Keratinocyte (primary cell): ENCODE measurements at regions not wholly inside any gene's neighbourhood (a gene's known extent, or its start where the extent isn't known, plus 50 kb on each side); places are given as distances from the start of the nearest gene placed in this dataset.

ENCODE experiments used
- DNase-seq: peaks from one replicate; pipeline ENCODE4 v3.0.0-alpha.2; 2011; ENCODE audit warnings: low read depth, missing footprints, low spot score
- FAIRE-seq: peaks from 2 replicates; lab custom pipeline; 2011; peaks lifted over from hg19 to GRCh38; lab: Jason Lieb, UNC
- H2AFZ ChIP-seq: 2 replicates; pipeline ENCODE4 v1.6.0; 2012; ENCODE audit warnings: low read length, control low read depth, inconsistent platforms; ENCODE audit not compliant: control insufficient read depth
- H3K27ac ChIP-seq: 2 replicates; pipeline ENCODE4 v1.5.1; 2011; ENCODE audit warnings: low read length; ENCODE audit not compliant: control insufficient read depth, insufficient read depth
- H3K27me3 ChIP-seq: 3 replicates; pipeline ENCODE4 v1.6.0; 2011; ENCODE audit warnings: low read length; ENCODE audit not compliant: control insufficient read depth, insufficient read depth; ENCODE audit errors: extremely low read depth
- H3K36me3 ChIP-seq, 2 experiments: 2 replicates in 1 of 2; 3 replicates in 1 of 2; pipeline ENCODE4 v1.5.1; 2011; ENCODE audit warnings: low read length in 2 of 2, mild to moderate bottlenecking in 1 of 2; ENCODE audit not compliant: control insufficient read depth in 2 of 2, insufficient read depth in 2 of 2; ENCODE audit errors: extremely low read depth in 1 of 2
- H3K4me1 ChIP-seq: 3 replicates; pipeline ENCODE4 v1.5.1; 2011; ENCODE audit warnings: low read length; ENCODE audit not compliant: control insufficient read depth, insufficient read depth; ENCODE audit errors: extremely low read depth
- H3K4me2 ChIP-seq: 3 replicates; pipeline ENCODE4 v1.6.0; 2011; ENCODE audit warnings: low read depth, low read length; ENCODE audit not compliant: control insufficient read depth, insufficient read depth; ENCODE audit errors: extremely low read depth
- H3K4me3 ChIP-seq, 3 experiments: fragments of 200-600 bp in 1 of 3; sonication (generic) in 1 of 3; 2 replicates in 2 of 3; 3 replicates in 1 of 3; pipeline ENCODE4 v1.5.1; 2011 to 2016; ENCODE audit warnings: low read length in 3 of 3, mild to moderate bottlenecking in 3 of 3, control low read depth in 2 of 3, inconsistent platforms in 1 of 3, low read depth in 1 of 3, mixed read lengths in 1 of 3, mixed run types in 1 of 3, moderate library complexity in 1 of 3; ENCODE audit not compliant: control insufficient read depth in 2 of 3, insufficient read depth in 2 of 3; ENCODE audit errors: extremely low read depth in 1 of 3
- H3K79me2 ChIP-seq: 2 replicates; pipeline ENCODE4 v1.6.0; 2012; ENCODE audit warnings: low read length; ENCODE audit not compliant: control insufficient read depth, insufficient read depth
- H3K9ac ChIP-seq: 3 replicates; pipeline ENCODE4 v1.6.0; 2011; ENCODE audit warnings: low read length; ENCODE audit not compliant: control insufficient read depth, insufficient read depth; ENCODE audit errors: extremely low read depth
- H3K9me1 ChIP-seq: 3 replicates; pipeline ENCODE4 v1.6.0; 2011; ENCODE audit warnings: low read length; ENCODE audit not compliant: control insufficient read depth, insufficient read depth; ENCODE audit errors: extremely low read depth
- H3K9me3 ChIP-seq: 2 replicates; pipeline ENCODE4 v1.5.1; 2012; ENCODE audit warnings: low read depth, low read length; ENCODE audit not compliant: control insufficient read depth
- H4K20me1 ChIP-seq: 3 replicates; pipeline ENCODE4 v1.6.0; 2011; ENCODE audit warnings: low read length; ENCODE audit not compliant: control insufficient read depth, insufficient read depth; ENCODE audit errors: extremely low read depth
- EZH2 ChIP-seq: IDR thresholded peaks from one replicate; pipeline ENCODE4 v1.6.1; 2012; ENCODE audit warnings: inconsistent platforms, mild to moderate bottlenecking, low read length, moderate library complexity
- dilution Hi-C: fragments of 300-500 bp; cut with MboI; formaldehyde crosslinking; loops from one replicate; pipeline ENCODE4 v1.7.0; 2020; ENCODE audit warnings: low sequenced_read_pairs; ENCODE audit not compliant: extremely low pct_ligation_motif_present
- TF ChIP-seq, protein P1 (sequence below), 3 experiments: IDR thresholded peaks in 1 of 3; conservative IDR thresholded peaks in 1 of 3; optimal IDR thresholded peaks in 1 of 3; 2 replicates in 2 of 3; 3 replicates in 1 of 3; pipeline versions ENCODE3 to v1.5.1; 2011; ENCODE audit warnings: low read length in 3 of 3, mild to moderate bottlenecking in 3 of 3, moderate library complexity in 2 of 3, control low read depth in 1 of 3, inconsistent platforms in 1 of 3; ENCODE audit not compliant: insufficient read depth in 2 of 3; ENCODE audit errors: extremely low read depth in 1 of 3

- no peak overlapping the region for H2AFZ ChIP-seq
- dilution Hi-C loops, result no loop called here
- no peak overlapping the region for H3K4me2 ChIP-seq
- H3K79me2 ChIP-seq, result no peaks in the 10 kb centered on the region
- no peaks in the 10 kb centered on the region for H3K9me1 ChIP-seq
- H3K27ac ChIP-seq, result no peak overlapping the region
- no peak overlapping the region for H3K4me3 ChIP-seq
- H3K27me3 ChIP-seq, result no peaks in the 10 kb centered on the region
- H3K36me3 ChIP-seq, result no peaks in the 10 kb centered on the region
- no peaks in the 10 kb centered on the region for H3K9me3 ChIP-seq
- H3K4me1 ChIP-seq, result peaks cover 41% of the 10 kb centered on the region
- TF ChIP-seq, protein P1, sequence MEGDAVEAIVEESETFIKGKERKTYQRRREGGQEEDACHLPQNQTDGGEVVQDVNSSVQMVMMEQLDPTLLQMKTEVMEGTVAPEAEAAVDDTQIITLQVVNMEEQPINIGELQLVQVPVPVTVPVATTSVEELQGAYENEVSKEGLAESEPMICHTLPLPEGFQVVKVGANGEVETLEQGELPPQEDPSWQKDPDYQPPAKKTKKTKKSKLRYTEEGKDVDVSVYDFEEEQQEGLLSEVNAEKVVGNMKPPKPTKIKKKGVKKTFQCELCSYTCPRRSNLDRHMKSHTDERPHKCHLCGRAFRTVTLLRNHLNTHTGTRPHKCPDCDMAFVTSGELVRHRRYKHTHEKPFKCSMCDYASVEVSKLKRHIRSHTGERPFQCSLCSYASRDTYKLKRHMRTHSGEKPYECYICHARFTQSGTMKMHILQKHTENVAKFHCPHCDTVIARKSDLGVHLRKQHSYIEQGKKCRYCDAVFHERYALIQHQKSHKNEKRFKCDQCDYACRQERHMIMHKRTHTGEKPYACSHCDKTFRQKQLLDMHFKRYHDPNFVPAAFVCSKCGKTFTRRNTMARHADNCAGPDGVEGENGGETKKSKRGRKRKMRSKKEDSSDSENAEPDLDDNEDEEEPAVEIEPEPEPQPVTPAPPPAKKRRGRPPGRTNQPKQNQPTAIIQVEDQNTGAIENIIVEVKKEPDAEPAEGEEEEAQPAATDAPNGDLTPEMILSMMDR (optimal IDR thresholded peaks at IDR 0.05 in 1 of 3, IDR thresholded peaks at IDR 0.05 in 1 of 3, conservative IDR thresholded peaks at IDR 0.05 in 1 of 3; ENCODE audit: extremely low read depth in 1 of 3, insufficient read depth in 2 of 3, low read length in 3 of 3), result no peak
- no peak for TF ChIP-seq EZH2
- no peak for FAIRE-seq
- H4K20me1 ChIP-seq, result no peaks in the 10 kb centered on the region
- no peak for DNase-seq
- no peak overlapping the region for H3K9ac ChIP-seq
Measured at GRCh38 chr6:3523966-3524365, 67.1 kb upstream of the SLC22A23 start.

DNA sequence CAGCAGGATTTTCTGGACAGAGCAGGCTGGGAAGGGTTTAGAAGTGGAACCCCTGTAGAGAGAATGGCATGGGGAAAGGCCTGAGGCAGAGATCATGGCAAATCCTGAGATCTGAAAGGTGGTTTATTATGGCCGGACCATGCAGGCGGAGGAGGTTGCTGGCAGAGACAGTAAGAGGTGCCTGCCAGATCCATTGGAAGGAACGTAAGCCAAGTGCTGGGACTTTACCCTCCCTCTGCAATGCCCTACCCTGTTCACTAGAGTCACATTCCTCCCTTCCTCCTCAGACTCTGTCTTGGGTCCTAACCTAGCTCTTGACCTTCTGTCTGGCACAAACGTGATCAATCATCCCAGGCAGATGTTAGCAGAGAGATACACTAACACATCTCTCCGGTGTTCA is 66.4 kb upstream of the SLC22A23 start:
- Histone ChIP-seq H2AFZ (no peak overlapping the region), H3K79me2 (no peaks in the 10 kb centered on the region), H3K27me3 (no peaks in the 10 kb centered on the region)

More for the DNA sequence above, 66.4 kb upstream of the SLC22A23 start:
- Histone ChIP-seq H4K20me1 (no peaks in the 10 kb centered on the region), H3K4me1 (peaks cover 48% of the 10 kb centered on the region), H3K27ac (no peak overlapping the region), H3K36me3 (no peaks in the 10 kb centered on the region), H3K9me3 (no peaks in the 10 kb centered on the region), H3K9ac (no peak overlapping the region), H3K9me1 (no peaks in the 10 kb centered on the region), H3K4me2 (peak overlapping the region; percentile 27), H3K4me3 (no peak overlapping the region)
- DNase-seq (no peak), FAIRE-seq (no peak)
- dilution Hi-C loops, result no loop called here
- TF ChIP-seq EZH2, result no peak
- TF ChIP-seq, protein P1 (optimal IDR thresholded peaks at IDR 0.05 in 1 of 3, IDR thresholded peaks at IDR 0.05 in 1 of 3, conservative IDR thresholded peaks at IDR 0.05 in 1 of 3; ENCODE audit: extremely low read depth in 1 of 3, insufficient read depth in 2 of 3, low read length in 3 of 3), result no peak
